CD14-positive monocyte (primary cell): ENCODE measurements at regions not wholly inside any gene's neighbourhood (a gene's known extent, or its start where the extent isn't known, plus 50 kb on each side); places are given as distances from the start of the nearest gene placed in this dataset.

Experiments
- DNase-seq, 3 donors: peaks; one replicate each; pipeline ENCODE4 v3.0.0-alpha.2; 2011 to 2022
- H2AFZ ChIP-seq: 2 replicates; pipeline ENCODE4 v1.6.0; 2012; ENCODE audit warnings: mild to moderate bottlenecking, low read depth, low read length, inconsistent platforms; ENCODE audit not compliant: insufficient read depth, poor library complexity, severe bottlenecking
- H3K27ac ChIP-seq, 2 donors: 1 replicate in 1 of 2; 2 replicates in 1 of 2; pipeline ENCODE4 v1.5.1; 2012 to 2013; ENCODE audit warnings: low read length in 2 of 2, control low read depth in 1 of 2, inconsistent platforms in 1 of 2, low read depth in 1 of 2, mild to moderate bottlenecking in 1 of 2
- H3K27me3 ChIP-seq, 2 donors: one replicate each; pipeline versions ENCODE4 v1.6.0 to v1.6.1; 2011 to 2013; ENCODE audit warnings: low read length in 2 of 2; ENCODE audit not compliant: control insufficient read depth in 2 of 2, insufficient read depth in 2 of 2
- H3K36me3 ChIP-seq, 2 donors: replicated peaks in 1 of 2; 1 replicate in 1 of 2; 2 replicates in 1 of 2; pipeline versions ENCODE4 v1.5.1 to v1.6.1; 2012 to 2013; ENCODE audit warnings: low read length in 2 of 2, control low read depth in 1 of 2, inconsistent platforms in 1 of 2, mild to moderate bottlenecking in 1 of 2; ENCODE audit not compliant: insufficient read depth in 2 of 2, control insufficient read depth in 1 of 2
- H3K4me1 ChIP-seq, 2 donors: 1 replicate in 1 of 2; 2 replicates in 1 of 2; pipeline versions ENCODE4 v1.5.1 to v1.6.1; 2012 to 2013; ENCODE audit warnings: low read length in 2 of 2, control low read depth in 1 of 2, inconsistent platforms in 1 of 2, mild to moderate bottlenecking in 1 of 2, moderate library complexity in 1 of 2; ENCODE audit not compliant: insufficient read depth in 2 of 2, control insufficient read depth in 1 of 2
- H3K4me2 ChIP-seq: replicated peaks from 2 replicates; pipeline ENCODE3; 2012; ENCODE audit warnings: low read length, moderate library complexity, mild to moderate bottlenecking; ENCODE audit not compliant: poor library complexity, severe bottlenecking; ENCODE audit errors: extremely low read depth
- H3K4me3 ChIP-seq, 3 experiments: fragments of 200-600 bp in 1 of 3; sonication (generic) in 1 of 3; replicated peaks in 1 of 3; 1 replicate in 2 of 3; 2 replicates in 1 of 3; pipeline ENCODE4 v1.5.1; 2011 to 2013; ENCODE audit warnings: low read length in 3 of 3, mild to moderate bottlenecking in 3 of 3, control low read depth in 2 of 3, low read depth in 2 of 3, inconsistent platforms in 1 of 3, moderate library complexity in 1 of 3
- H3K79me2 ChIP-seq: 2 replicates; pipeline ENCODE4 v1.6.0; 2012; ENCODE audit warnings: mild to moderate bottlenecking, control low read depth, inconsistent platforms, low read length, moderate library complexity; ENCODE audit not compliant: insufficient read depth
- H3K9ac ChIP-seq: 2 replicates; pipeline ENCODE4 v1.6.0; 2017; ENCODE audit warnings: low read length, mild to moderate bottlenecking; ENCODE audit not compliant: insufficient read depth, poor library complexity, severe bottlenecking
- H3K9me3 ChIP-seq, 2 donors: replicated peaks in 1 of 2; 1 replicate in 1 of 2; 2 replicates in 1 of 2; pipeline versions ENCODE4 v1.5.1 to v1.6.1; 2012 to 2013; ENCODE audit warnings: low read length in 2 of 2, control low read depth in 1 of 2; ENCODE audit not compliant: control insufficient read depth in 1 of 2, insufficient read depth in 1 of 2
- H4K20me1 ChIP-seq: 2 replicates; pipeline ENCODE4 v1.6.0; 2012; ENCODE audit warnings: mild to moderate bottlenecking, low read length, control low read depth, moderate library complexity; ENCODE audit not compliant: insufficient read depth
- H3K27ac Mint-ChIP-seq, 7 donors: one replicate each; pipeline ENCODE4 v1.8.0; 2020; ENCODE audit warnings: mild to moderate bottlenecking in 7 of 7, mixed read lengths in 7 of 7, moderate library complexity in 6 of 7, inconsistent platforms in 2 of 7
- H3K27me3 Mint-ChIP-seq, 3 donors: one replicate each; pipeline ENCODE4 v1.8.0; 2021 to 2022; ENCODE audit warnings: low read depth in 3 of 3, mild to moderate bottlenecking in 3 of 3, mixed read lengths in 3 of 3, moderate library complexity in 3 of 3, inconsistent platforms in 1 of 3
- H3K36me3 Mint-ChIP-seq, 2 donors: one replicate each; pipeline ENCODE4 v1.8.0; 2020; ENCODE audit warnings: mixed read lengths in 2 of 2, inconsistent platforms in 1 of 2, mild to moderate bottlenecking in 1 of 2
- H3K4me1 Mint-ChIP-seq: one replicate; pipeline ENCODE4 v1.8.0; 2020; ENCODE audit warnings: mild to moderate bottlenecking, mixed read lengths
- H3K4me3 Mint-ChIP-seq, 2 donors: one replicate each; pipeline ENCODE4 v1.8.0; 2020; ENCODE audit warnings: mild to moderate bottlenecking in 2 of 2, mixed read lengths in 2 of 2, moderate library complexity in 1 of 2
- H3K9me3 Mint-ChIP-seq, 7 donors: one replicate each; pipeline ENCODE4 v1.8.0; 2020 to 2022; ENCODE audit warnings: mixed read lengths in 7 of 7, mild to moderate bottlenecking in 6 of 7, moderate library complexity in 6 of 7, inconsistent platforms in 2 of 7
- CTCF ChIP-seq: fragments of 200-600 bp; IDR thresholded peaks from one replicate; pipeline ENCODE4 v1.8.0; 2022; ENCODE audit warnings: antibody characterized with exemption, mild to moderate bottlenecking
- WGBS: methylation state at CpG from one replicate; pipeline ENCODE4 v1.1.5; 2013; ENCODE audit warnings: missing lambda C conversion rate; ENCODE audit not compliant: insufficient coverage; 5-methylcytosine and 5-hydroxymethylcytosine counted together
- intact Hi-C, 2 donors: fragments of 100-400 bp; cut with micrococcal nuclease; formaldehyde crosslinking; loops; one replicate each; pipeline versions ENCODE4 v1.15.0 to v1.15.1; 2023

GRCh38 chr10:128766915-128767314, 640.7 kb upstream of the MKI67 start:
- no CpG with 5 or more reads among the region's 2 CpGs for WGBS
- peaks cover 0 to 4% (median 3%) of the 10 kb centered on the region in 3 donors for H3K27me3 Mint-ChIP-seq
- no peaks in the 10 kb centered on the region for H3K36me3 Mint-ChIP-seq
- Histone ChIP-seq H3K27ac (no peak overlapping the region), H3K4me2 (no peak overlapping the region), H2AFZ (no peak overlapping the region), H3K27me3 (no peaks in the 10 kb centered on the region), H3K36me3 (no peaks in the 10 kb centered on the region), H4K20me1 (no peaks in the 10 kb centered on the region), H3K4me1 (no peaks in the 10 kb centered on the region), H3K4me3 (no peak overlapping the region), H3K79me2 (no peaks in the 10 kb centered on the region), H3K9me3 (peaks cover 0 to 11% of the 10 kb centered on the region in 2 donors), H3K9ac (no peak overlapping the region)
- DNase-seq, result no peak
- intact Hi-C loops, result no loop called here
- no peak overlapping the region for H3K4me3 Mint-ChIP-seq
- no peak overlapping the region for H3K27ac Mint-ChIP-seq
- H3K4me1 Mint-ChIP-seq, result no peaks in the 10 kb centered on the region
- H3K9me3 Mint-ChIP-seq, result peaks cover 0 to 9% (median 4%) of the 10 kb centered on the region in 7 donors
- no peak for TF ChIP-seq CTCF

- 86% methylated on average over 1 of the region's 1 CpG for WGBS
- H3K36me3 ChIP-seq, result no peaks in the 10 kb centered on the region
- no peaks in the 10 kb centered on the region for H4K20me1 ChIP-seq
- Mint-ChIP-seq H3K4me3 (no peak overlapping the region), H3K4me1 (no peaks in the 10 kb centered on the region), H3K27me3 (peaks cover 0 to 6% (median 2%) of the 10 kb centered on the region in 3 donors), H3K36me3 (no peaks in the 10 kb centered on the region), H3K27ac (no peak overlapping the region), H3K9me3 (peaks cover 2 to 17% (median 7%) of the 10 kb centered on the region in 7 donors)
- no peak for TF ChIP-seq CTCF
- H3K27me3 ChIP-seq, result no peaks in the 10 kb centered on the region
- no peaks in the 10 kb centered on the region for H3K4me1 ChIP-seq
- H3K4me2 ChIP-seq, result no peak overlapping the region
- H3K9me3 ChIP-seq, result peaks cover 0 to 9% of the 10 kb centered on the region in 2 donors
- no peak overlapping the region for H2AFZ ChIP-seq
- intact Hi-C loops, result no loop called here
- no peak for DNase-seq
- no peak overlapping the region for H3K4me3 ChIP-seq
- no peaks in the 10 kb centered on the region for H3K79me2 ChIP-seq
- no peak overlapping the region for H3K9ac ChIP-seq
- no peak overlapping the region for H3K27ac ChIP-seq
Measured at GRCh38 chr10:128774979-128775378, 648.8 kb upstream of the MKI67 start.
